ENCODE measurements at regions not wholly inside any gene's neighbourhood (a gene's known extent, or its start where the extent isn't known, plus 50 kb on each side); places are given as distances from the start of the nearest gene placed in this dataset.
A peak's percentile ranks its signal among the peaks of the same experiment; 100 is the strongest.
"Not testable (repeated sequence)": the region's sequence is repeated elsewhere in the genome, so short reads cannot be mapped to it uniquely, and the experiment has no call there.

- DNase-seq = not testable (repeated sequence)
Observed at GRCh38 chr2:94737736-94738342, 133.4 kb upstream of the TEKT4 start.

GRCh38 chr2:94753466-94753998 lies 117.7 kb upstream of the TEKT4 start:
- no peak for DNase-seq

- DNase-seq = no peak
Observed at GRCh38 chr2:94758546-94758945, 112.7 kb upstream of the TEKT4 start.

GRCh38 chr2:94759211-94759610 lies 112.0 kb upstream of the TEKT4 start:
- peak; percentile 25 for DNase-seq

GRCh38 chr2:94762600-94762999 lies 108.6 kb upstream of the TEKT4 start:
- DNase-seq = no peak

- DNase-seq = no peak
Observed at GRCh38 chr2:94763318-94763717, 107.9 kb upstream of the TEKT4 start.

GRCh38 chr2:94764331-94764730 lies 106.9 kb upstream of the TEKT4 start:
- peak; percentile 57 for DNase-seq

GRCh38 chr2:94767336-94767735 lies 103.9 kb upstream of the TEKT4 start:
- DNase-seq = no peak

- DNase-seq = no peak
Observed at GRCh38 chr2:94769733-94770132, 101.5 kb upstream of the TEKT4 start.

GRCh38 chr2:94774851-94775250 lies 96.4 kb upstream of the TEKT4 start:
- DNase-seq = no peak

- DNase-seq = no peak
Observed at GRCh38 chr2:94776036-94776435, 95.2 kb upstream of the TEKT4 start.

- not testable (repeated sequence) for DNase-seq
Observed at GRCh38 chr2:94785105-94785504, 86.1 kb upstream of the TEKT4 start.

- DNase-seq = not testable (repeated sequence)
Observed at GRCh38 chr2:94786424-94786823, 84.8 kb upstream of the TEKT4 start.

GRCh38 chr2:94790169-94790568 lies 81.1 kb upstream of the TEKT4 start:
- DNase-seq = not testable (repeated sequence)

GRCh38 chr2:94797235-94797634 lies 74.0 kb upstream of the TEKT4 start:
- DNase-seq = not testable (repeated sequence)

All from stimulated activated CD4-positive, alpha-beta T cell treated with anti-CD3 and anti-CD28 coated beads, Interleukin-15, amount 100 ng/mL, for 24 hours (primary cell).